Esophagus muscularis mucosa (tissue), 3 donors: ENCODE measurements at regions not wholly inside any gene's neighbourhood (a gene's known extent, or its start where the extent isn't known, plus 50 kb on each side); places are given as distances from the start of the nearest gene placed in this dataset.

ENCODE experiments used
- CTCF ChIP-seq, 3 experiments: fragments of 200-600 bp in 2 of 3; fragments of 450-650 bp in 1 of 3; sonication (generic) in 2 of 3; IDR thresholded peaks; one replicate each; pipeline ENCODE4 v1.5.1; 2017 to 2019; ENCODE audit warnings: antibody characterized with exemption in 3 of 3, mild to moderate bottlenecking in 2 of 3, moderate library complexity in 1 of 3
- POLR2A ChIP-seq: fragments of 450-650 bp; IDR thresholded peaks from one replicate; pipeline ENCODE4 v1.6.1; 2017; ENCODE audit warnings: antibody characterized with exemption, moderate library complexity, mild to moderate bottlenecking, low read depth

DNA sequence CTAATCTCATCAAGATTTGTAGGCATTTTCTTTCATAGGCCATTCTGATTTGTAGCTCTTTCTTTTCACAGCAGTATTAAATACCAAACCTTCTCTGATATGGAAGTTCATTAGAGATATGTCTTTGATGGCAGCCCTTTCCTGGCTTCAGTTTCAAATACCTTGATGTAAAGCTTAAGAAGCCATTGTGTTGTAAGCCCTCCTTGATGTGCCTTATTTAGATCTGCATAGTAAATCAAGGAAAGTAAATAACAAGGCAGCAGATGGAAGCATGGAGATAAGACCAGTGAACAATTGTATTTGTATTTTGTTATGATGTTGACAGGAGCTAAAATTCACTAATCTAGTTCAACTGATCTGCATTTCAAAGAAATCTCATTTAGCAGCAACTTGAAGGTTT is 234.9 kb upstream of the PPP1R3A start:
- TF ChIP-seq CTCF (IDR thresholded peaks at IDR 0.05) (no peak), POLR2A (no peak)
